ENCODE measurements at regions not wholly inside any gene's neighbourhood (a gene's known extent, or its start where the extent isn't known, plus 50 kb on each side); places are given as distances from the start of the nearest gene placed in this dataset.

DNA sequence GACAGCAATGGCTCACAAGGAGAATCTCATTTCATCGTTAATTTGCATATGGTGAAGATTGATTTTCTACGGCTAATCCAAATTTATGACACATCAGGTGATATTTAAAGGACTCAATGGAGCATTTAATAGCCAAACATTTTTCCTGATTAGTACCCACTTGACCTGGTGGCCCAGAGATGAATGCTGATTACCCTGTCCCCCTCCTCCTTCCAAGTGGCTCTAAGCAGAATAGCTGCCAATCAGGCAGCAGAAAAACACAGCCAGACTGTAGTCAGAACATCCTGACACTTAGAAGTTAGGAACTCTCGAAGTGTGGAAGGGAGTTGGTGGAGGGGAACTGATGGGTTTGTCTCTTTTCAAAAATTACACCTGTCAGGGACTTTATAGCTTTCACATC, 302.5 kb downstream of the ZNF621 start:
- TF ChIP-seq POLR2A (IDR thresholded peaks at IDR 0.05) (no peak), CTCF (IDR thresholded peaks at IDR 0.05 in 4 of 5, conservative IDR thresholded peaks at IDR 0.05 in 1 of 5) (no peak)
